H1 (cell line): ENCODE measurements at regions not wholly inside any gene's neighbourhood (a gene's known extent, or its start where the extent isn't known, plus 50 kb on each side); places are given as distances from the start of the nearest gene placed in this dataset.

Experiments used
- CBX5 ChIP-seq: fragments of 300-800, 300-1000 bp; sonication (generic); IDR thresholded peaks from 2 replicates; pipeline ENCODE4 v1.7.1; 2016; ENCODE audit warnings: antibody characterized with exemption, low read length, low read depth
- TAF1 ChIP-seq: IDR thresholded peaks from 2 replicates; pipeline ENCODE4 v1.6.1; 2011; ENCODE audit warnings: mild to moderate bottlenecking, low read depth, low read length

GRCh38 chr7:156128496-156128895 is 316.2 kb upstream of the SHH start:
- TF ChIP-seq CBX5 (no peak), TAF1 (no peak)
